ENCODE measurements at regions not wholly inside any gene's neighbourhood (a gene's known extent, or its start where the extent isn't known, plus 50 kb on each side); places are given as distances from the start of the nearest gene placed in this dataset.
"Not testable (repeated sequence)": the region's sequence is repeated elsewhere in the genome, so short reads cannot be mapped to it uniquely, and the experiment has no call there.

- no peak for DNase-seq (ENCODE audit: low read depth)
- in situ Hi-C loops (cut with HindIII; ENCODE audit: low pct_unique_long_range_greater_than_20kb, low sequenced_read_pairs), result no loop called here
Measured at GRCh38 chr2:128599700-128600099, 281.0 kb upstream of the HS6ST1 start.

- no peak for DNase-seq (ENCODE audit: low read depth)
- in situ Hi-C loops (cut with HindIII; ENCODE audit: low pct_unique_long_range_greater_than_20kb, low sequenced_read_pairs), result no loop called here
Measured at GRCh38 chr2:128600581-128601297, 282.1 kb upstream of the HS6ST1 start.

- no peak for DNase-seq (ENCODE audit: low read depth)
- in situ Hi-C loops (cut with HindIII; ENCODE audit: low pct_unique_long_range_greater_than_20kb, low sequenced_read_pairs), result no loop called here
Measured at GRCh38 chr2:128601298-128602037, 282.8 kb upstream of the HS6ST1 start.

GRCh38 chr2:128602038-128602698 lies 283.5 kb upstream of the HS6ST1 start:
- no peak for DNase-seq (ENCODE audit: low read depth)
- in situ Hi-C loops (cut with HindIII; ENCODE audit: low pct_unique_long_range_greater_than_20kb, low sequenced_read_pairs), result no loop called here

- DNase-seq (ENCODE audit: low read depth), result no peak
- in situ Hi-C loops (cut with HindIII; ENCODE audit: low pct_unique_long_range_greater_than_20kb, low sequenced_read_pairs), result no loop called here
Measured at GRCh38 chr2:128602699-128603101, 284.0 kb upstream of the HS6ST1 start.

GRCh38 chr2:128603411-128603924 lies 284.8 kb upstream of the HS6ST1 start:
- in situ Hi-C loops (cut with HindIII; ENCODE audit: low pct_unique_long_range_greater_than_20kb, low sequenced_read_pairs), result no loop called here
- no peak for DNase-seq (ENCODE audit: low read depth)

- DNase-seq (ENCODE audit: low read depth), result no peak
- in situ Hi-C loops (cut with HindIII; ENCODE audit: low pct_unique_long_range_greater_than_20kb, low sequenced_read_pairs), result no loop called here
Measured at GRCh38 chr2:128604045-128604444, 285.4 kb upstream of the HS6ST1 start.

- in situ Hi-C loops (cut with HindIII; ENCODE audit: low pct_unique_long_range_greater_than_20kb, low sequenced_read_pairs); DNase-seq (ENCODE audit: low read depth): not testable (repeated sequence)
Measured at GRCh38 chr2:128604581-128604980, 285.9 kb upstream of the HS6ST1 start.

- no peak for DNase-seq (ENCODE audit: low read depth)
- in situ Hi-C loops (cut with HindIII; ENCODE audit: low pct_unique_long_range_greater_than_20kb, low sequenced_read_pairs), result no loop called here
Measured at GRCh38 chr2:128605421-128605820, 286.8 kb upstream of the HS6ST1 start.

- no peak for DNase-seq (ENCODE audit: low read depth)
- in situ Hi-C loops (cut with HindIII; ENCODE audit: low pct_unique_long_range_greater_than_20kb, low sequenced_read_pairs), result no loop called here
Measured at GRCh38 chr2:128605931-128606330, 287.3 kb upstream of the HS6ST1 start.

- in situ Hi-C loops (cut with HindIII; ENCODE audit: low pct_unique_long_range_greater_than_20kb, low sequenced_read_pairs), result no loop called here
- DNase-seq (ENCODE audit: low read depth), result no peak
Measured at GRCh38 chr2:128606837-128607236, 288.2 kb upstream of the HS6ST1 start.

GRCh38 chr2:128607440-128607839 lies 288.8 kb upstream of the HS6ST1 start:
- in situ Hi-C loops (cut with HindIII; ENCODE audit: low pct_unique_long_range_greater_than_20kb, low sequenced_read_pairs), result no loop called here
- no peak for DNase-seq (ENCODE audit: low read depth)

GRCh38 chr2:128607911-128608506 lies 289.3 kb upstream of the HS6ST1 start:
- no peak for DNase-seq (ENCODE audit: low read depth)
- in situ Hi-C loops (cut with HindIII; ENCODE audit: low pct_unique_long_range_greater_than_20kb, low sequenced_read_pairs), result no loop called here

- in situ Hi-C loops (cut with HindIII; ENCODE audit: low pct_unique_long_range_greater_than_20kb, low sequenced_read_pairs), result no loop called here
Measured at GRCh38 chr2:128608921-128609880, 290.5 kb upstream of the HS6ST1 start.

GRCh38 chr2:128610496-128610895 lies 291.8 kb upstream of the HS6ST1 start:
- no peak for DNase-seq (ENCODE audit: low read depth)
- in situ Hi-C loops (cut with HindIII; ENCODE audit: low pct_unique_long_range_greater_than_20kb, low sequenced_read_pairs), result no loop called here

More at GRCh38 chr2:128608921-128609880, 290.5 kb upstream of the HS6ST1 start:
- no peak for DNase-seq (ENCODE audit: low read depth)

GRCh38 chr2:128611421-128612320 lies 293.0 kb upstream of the HS6ST1 start:
- in situ Hi-C loops (cut with HindIII; ENCODE audit: low pct_unique_long_range_greater_than_20kb, low sequenced_read_pairs), result no loop called here
- DNase-seq (ENCODE audit: low read depth), result no peak

GRCh38 chr2:128612628-128613027 lies 294.0 kb upstream of the HS6ST1 start:
- in situ Hi-C loops (cut with HindIII; ENCODE audit: low pct_unique_long_range_greater_than_20kb, low sequenced_read_pairs), result no loop called here
- DNase-seq (ENCODE audit: low read depth), result no peak

Data from Caki2 (cell line).